ENCODE measurements at regions not wholly inside any gene's neighbourhood (a gene's known extent, or its start where the extent isn't known, plus 50 kb on each side); places are given as distances from the start of the nearest gene placed in this dataset.

GRCh38 chr12:34108405-34108803, 86.1 kb downstream of the ALG10 start:
- TF ChIP-seq POLR2AphosphoS5 (IDR thresholded peaks at IDR 0.05; ENCODE audit: borderline replicate concordance, low read depth, low read length): no peak
- no peak for TF ChIP-seq EZH2 (IDR thresholded peaks at IDR 0.05)
- TF ChIP-seq FOXP2 (optimal IDR thresholded peaks at IDR 0.05; ENCODE audit: control extremely low read depth, extremely low read length, insufficient read depth): no peak
